Stimulated activated naive CD8-positive, alpha-beta T cell treated with anti-CD3 and anti-CD28 coated beads, Interleukin-15, amount 100 ng/mL, for 72 hours (primary cell): ENCODE measurements at regions not wholly inside any gene's neighbourhood (a gene's known extent, or its start where the extent isn't known, plus 50 kb on each side); places are given as distances from the start of the nearest gene placed in this dataset.

Experiments used
- ATAC-seq: fragments of 150-1000 bp; cut with Tn5 transposase; 2 replicates; pipeline ENCODE4 v1.10.0; 2021; ENCODE audit warnings: mild to moderate bottlenecking, moderate library complexity
- DNase-seq, 2 donors: peaks; one replicate each; pipeline ENCODE4 v3.0.0; 2021 to 2022
- H3K27ac Mint-ChIP-seq, 2 donors: one replicate each; pipeline ENCODE4 v1.8.0; 2022; ENCODE audit warnings: mild to moderate bottlenecking in 2 of 2, mixed read lengths in 2 of 2, moderate library complexity in 2 of 2
- H3K27me3 Mint-ChIP-seq: one replicate; pipeline ENCODE4 v1.8.0; 2022; ENCODE audit warnings: mixed read lengths
- H3K4me1 Mint-ChIP-seq: one replicate; pipeline ENCODE4 v1.8.0; 2022; ENCODE audit warnings: mild to moderate bottlenecking, mixed read lengths
- H3K4me3 Mint-ChIP-seq, 2 donors: one replicate each; pipeline ENCODE4 v1.8.0; 2022; ENCODE audit warnings: mild to moderate bottlenecking in 2 of 2, mixed read lengths in 2 of 2, moderate library complexity in 1 of 2
- H3K9me3 Mint-ChIP-seq, 2 donors: one replicate each; pipeline ENCODE4 v1.8.0; 2022; ENCODE audit warnings: mixed read lengths in 2 of 2

- no peak for DNase-seq
- no peak overlapping the region for H3K4me3 Mint-ChIP-seq
- H3K9me3 Mint-ChIP-seq: no peaks in the 10 kb centered on the region
- ATAC-seq: no peak
- H3K27me3 Mint-ChIP-seq: peaks cover 29% of the 10 kb centered on the region
- peaks cover 8% of the 10 kb centered on the region for H3K4me1 Mint-ChIP-seq
- no peak overlapping the region for H3K27ac Mint-ChIP-seq
Observed at GRCh38 chr6:105744815-105745214, 341.3 kb upstream of the PRDM1 start.

- Mint-ChIP-seq H3K27me3 (peaks cover 29% of the 10 kb centered on the region), H3K9me3 (no peaks in the 10 kb centered on the region), H3K27ac (peak overlapping the region in 1 of 2 donors; percentile 27), H3K4me1 (peaks cover 8% of the 10 kb centered on the region), H3K4me3 (no peak overlapping the region)
- DNase-seq (no peak), ATAC-seq (no peak)
Observed at GRCh38 chr6:105740946-105741645, 338.2 kb upstream of the PREP start.

GRCh38 chr6:105739764-105740163 is 336.9 kb upstream of the PREP start:
- Mint-ChIP-seq H3K4me1 (no peaks in the 10 kb centered on the region), H3K9me3 (no peaks in the 10 kb centered on the region), H3K27ac (no peak overlapping the region), H3K4me3 (no peak overlapping the region), H3K27me3 (peaks cover 21% of the 10 kb centered on the region)
- DNase-seq: no peak
- ATAC-seq: no peak

GRCh38 chr6:105733556-105734162 is 330.8 kb upstream of the PREP start:
- Mint-ChIP-seq H3K4me1 (no peaks in the 10 kb centered on the region), H3K27me3 (no peaks in the 10 kb centered on the region), H3K27ac (no peak overlapping the region), H3K4me3 (no peak overlapping the region), H3K9me3 (no peaks in the 10 kb centered on the region)
- DNase-seq (no peak), ATAC-seq (no peak)

GRCh38 chr6:105728995-105729394 is 326.1 kb upstream of the PREP start:
- Mint-ChIP-seq H3K27ac (no peak overlapping the region), H3K9me3 (no peaks in the 10 kb centered on the region), H3K27me3 (peaks cover 10% of the 10 kb centered on the region), H3K4me1 (no peaks in the 10 kb centered on the region), H3K4me3 (no peak overlapping the region)
- DNase-seq (no peak), ATAC-seq (no peak)

- Mint-ChIP-seq H3K27me3 (peaks cover 10% of the 10 kb centered on the region), H3K4me3 (no peak overlapping the region), H3K4me1 (no peaks in the 10 kb centered on the region), H3K27ac (no peak overlapping the region), H3K9me3 (no peaks in the 10 kb centered on the region)
- DNase-seq: no peak
- ATAC-seq: no peak
Observed at GRCh38 chr6:105726902-105727655, 324.2 kb upstream of the PREP start.

GRCh38 chr6:105714846-105715245 is 312.0 kb upstream of the PREP start:
- H3K27ac Mint-ChIP-seq: no peak overlapping the region
- DNase-seq (no peak), ATAC-seq (no peak)
- H3K9me3 Mint-ChIP-seq: peaks cover 19 to 23% of the 10 kb centered on the region in 2 donors
- H3K27me3 Mint-ChIP-seq: peaks cover 18% of the 10 kb centered on the region
- H3K4me3 Mint-ChIP-seq: no peak overlapping the region
- H3K4me1 Mint-ChIP-seq: no peaks in the 10 kb centered on the region

GRCh38 chr6:105713474-105714118 is 310.7 kb upstream of the PREP start:
- Mint-ChIP-seq H3K4me1 (no peaks in the 10 kb centered on the region), H3K27me3 (peaks cover 18% of the 10 kb centered on the region), H3K4me3 (no peak overlapping the region), H3K27ac (no peak overlapping the region), H3K9me3 (peaks cover 19 to 23% of the 10 kb centered on the region in 2 donors)
- DNase-seq: no peak
- no peak for ATAC-seq

- no peak for DNase-seq
- H3K27me3 Mint-ChIP-seq: peaks cover 9% of the 10 kb centered on the region
- no peak overlapping the region for H3K4me3 Mint-ChIP-seq
- ATAC-seq: no peak
- H3K27ac Mint-ChIP-seq: no peak overlapping the region
- H3K9me3 Mint-ChIP-seq: peaks cover 19 to 23% of the 10 kb centered on the region in 2 donors
- H3K4me1 Mint-ChIP-seq: no peaks in the 10 kb centered on the region
Observed at GRCh38 chr6:105711216-105711615, 308.3 kb upstream of the PREP start.

- Mint-ChIP-seq H3K9me3 (no peaks in the 10 kb centered on the region), H3K4me1 (no peaks in the 10 kb centered on the region), H3K4me3 (no peak overlapping the region), H3K27ac (no peak overlapping the region), H3K27me3 (no peaks in the 10 kb centered on the region)
- DNase-seq (no peak), ATAC-seq (no peak)
Observed at GRCh38 chr6:105705608-105706007, 302.7 kb upstream of the PREP start.

GRCh38 chr6:105695461-105695860 is 292.6 kb upstream of the PREP start:
- Mint-ChIP-seq H3K27ac (no peak overlapping the region), H3K4me1 (no peaks in the 10 kb centered on the region)

GRCh38 chr6:105692613-105693215 is 289.8 kb upstream of the PREP start:
- ATAC-seq (no peak), DNase-seq (no peak)
- Mint-ChIP-seq H3K4me1 (no peaks in the 10 kb centered on the region), H3K27ac (no peak overlapping the region), H3K4me3 (no peak overlapping the region), H3K27me3 (peaks cover 43% of the 10 kb centered on the region), H3K9me3 (peaks cover 5 to 11% of the 10 kb centered on the region in 2 donors)

More at GRCh38 chr6:105695461-105695860, 292.6 kb upstream of the PREP start:
- no peaks in the 10 kb centered on the region for H3K9me3 Mint-ChIP-seq
- no peak for ATAC-seq
- H3K4me3 Mint-ChIP-seq: no peak overlapping the region
- DNase-seq: no peak
- peaks cover 30% of the 10 kb centered on the region for H3K27me3 Mint-ChIP-seq

GRCh38 chr6:105691971-105692370 is 289.1 kb upstream of the PREP start:
- Mint-ChIP-seq H3K4me3 (no peak overlapping the region), H3K27me3 (peaks cover 50% of the 10 kb centered on the region), H3K9me3 (peaks cover 11 to 18% of the 10 kb centered on the region in 2 donors), H3K27ac (no peak overlapping the region), H3K4me1 (no peaks in the 10 kb centered on the region)
- DNase-seq (no peak), ATAC-seq (no peak)

GRCh38 chr6:105691081-105691480 is 288.2 kb upstream of the PREP start:
- ATAC-seq (no peak), DNase-seq (no peak)
- H3K4me1 Mint-ChIP-seq: no peaks in the 10 kb centered on the region
- H3K4me3 Mint-ChIP-seq: no peak overlapping the region
- peaks cover 17 to 27% of the 10 kb centered on the region in 2 donors for H3K9me3 Mint-ChIP-seq
- peaks cover 52% of the 10 kb centered on the region for H3K27me3 Mint-ChIP-seq
- H3K27ac Mint-ChIP-seq: no peak overlapping the region

- peak; percentile 28 for ATAC-seq
- peaks cover 42% of the 10 kb centered on the region for H3K27me3 Mint-ChIP-seq
- no peak overlapping the region for H3K4me3 Mint-ChIP-seq
- no peak overlapping the region for H3K27ac Mint-ChIP-seq
- no peaks in the 10 kb centered on the region for H3K4me1 Mint-ChIP-seq
- peaks cover 31 to 41% of the 10 kb centered on the region in 2 donors for H3K9me3 Mint-ChIP-seq
- no peak for DNase-seq
Observed at GRCh38 chr6:105688573-105688972, 285.7 kb upstream of the PREP start.
